Transverse colon (tissue), 3 donors: ENCODE measurements at regions not wholly inside any gene's neighbourhood (a gene's known extent, or its start where the extent isn't known, plus 50 kb on each side); places are given as distances from the start of the nearest gene placed in this dataset.

Source experiments
- EP300 ChIP-seq: sonication (generic); formaldehyde crosslinking; IDR thresholded peaks from one replicate; pipeline ENCODE4 v1.6.1; 2017; ENCODE audit warnings: antibody characterized with exemption, low read depth
- TF ChIP-seq, protein P1 (sequence below), 5 experiments: fragments of 200-600 bp in 3 of 5; fragments of 450-650 bp in 2 of 5; sonication (generic) in 3 of 5; IDR thresholded peaks; 1 replicate in 2 of 5; 2 replicates in 3 of 5; pipeline ENCODE4 v1.5.1; 2016 to 2017; ENCODE audit warnings: antibody characterized with exemption in 5 of 5, inconsistent platforms in 3 of 5, mild to moderate bottlenecking in 2 of 5, moderate library complexity in 1 of 5

DNA sequence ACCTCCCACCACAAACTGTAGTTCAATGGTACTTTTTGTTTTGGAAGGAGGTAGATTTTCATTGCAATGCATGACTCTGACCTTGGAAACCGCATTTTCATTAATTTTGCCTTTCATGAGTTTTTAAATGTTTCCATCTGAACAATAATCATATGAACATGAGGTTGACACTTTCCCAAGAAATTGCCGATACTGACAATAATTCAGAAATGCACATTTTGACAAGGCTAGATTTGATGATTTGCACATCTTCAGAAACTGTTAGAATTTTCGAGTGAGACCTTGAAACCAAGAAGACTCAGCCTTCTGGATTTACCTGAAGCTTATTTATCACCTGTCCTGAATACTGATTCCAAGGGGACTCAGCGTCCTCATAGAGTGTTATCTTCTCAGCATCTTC lies 93.8 kb upstream of the NTRK2 start:
- TF ChIP-seq, protein P1, sequence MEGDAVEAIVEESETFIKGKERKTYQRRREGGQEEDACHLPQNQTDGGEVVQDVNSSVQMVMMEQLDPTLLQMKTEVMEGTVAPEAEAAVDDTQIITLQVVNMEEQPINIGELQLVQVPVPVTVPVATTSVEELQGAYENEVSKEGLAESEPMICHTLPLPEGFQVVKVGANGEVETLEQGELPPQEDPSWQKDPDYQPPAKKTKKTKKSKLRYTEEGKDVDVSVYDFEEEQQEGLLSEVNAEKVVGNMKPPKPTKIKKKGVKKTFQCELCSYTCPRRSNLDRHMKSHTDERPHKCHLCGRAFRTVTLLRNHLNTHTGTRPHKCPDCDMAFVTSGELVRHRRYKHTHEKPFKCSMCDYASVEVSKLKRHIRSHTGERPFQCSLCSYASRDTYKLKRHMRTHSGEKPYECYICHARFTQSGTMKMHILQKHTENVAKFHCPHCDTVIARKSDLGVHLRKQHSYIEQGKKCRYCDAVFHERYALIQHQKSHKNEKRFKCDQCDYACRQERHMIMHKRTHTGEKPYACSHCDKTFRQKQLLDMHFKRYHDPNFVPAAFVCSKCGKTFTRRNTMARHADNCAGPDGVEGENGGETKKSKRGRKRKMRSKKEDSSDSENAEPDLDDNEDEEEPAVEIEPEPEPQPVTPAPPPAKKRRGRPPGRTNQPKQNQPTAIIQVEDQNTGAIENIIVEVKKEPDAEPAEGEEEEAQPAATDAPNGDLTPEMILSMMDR (IDR thresholded peaks at IDR 0.05): no peak
- TF ChIP-seq EP300: no peak
